ENCODE measurements at regions not wholly inside any gene's neighbourhood (a gene's known extent, or its start where the extent isn't known, plus 50 kb on each side); places are given as distances from the start of the nearest gene placed in this dataset.

- no peak overlapping the region for H3K4me3 ChIP-seq (ENCODE audit: low read depth, low read length)
- TF ChIP-seq CTCF (IDR thresholded peaks at IDR 0.05; ENCODE audit: insufficient read depth, low read length, poor library complexity, severe bottlenecking): no peak
- no peaks in the 10 kb centered on the region for H3K27me3 ChIP-seq (ENCODE audit: control insufficient read depth, insufficient read depth, low read length)
- no peaks in the 10 kb centered on the region for H3K36me3 ChIP-seq (ENCODE audit: control insufficient read depth, insufficient read depth, low read length)
- DNase-seq (ENCODE audit: low read depth): peak; percentile 37
Observed at GRCh38 chr7:113652501-113652900, 266.3 kb downstream of the PPP1R3A start.

GRCh38 chr7:113649556-113649955 is 269.3 kb downstream of the PPP1R3A start:
- Histone ChIP-seq H3K27me3 (ENCODE audit: control insufficient read depth, insufficient read depth, low read length) (no peaks in the 10 kb centered on the region), H3K4me3 (ENCODE audit: low read depth, low read length) (no peak overlapping the region), H3K36me3 (ENCODE audit: control insufficient read depth, insufficient read depth, low read length) (no peaks in the 10 kb centered on the region)
- no peak for DNase-seq (ENCODE audit: low read depth)
- TF ChIP-seq CTCF (IDR thresholded peaks at IDR 0.05; ENCODE audit: insufficient read depth, low read length, poor library complexity, severe bottlenecking): no peak

GRCh38 chr7:113639221-113639620 is 279.6 kb downstream of the PPP1R3A start:
- DNase-seq (ENCODE audit: low read depth): no peak
- H3K36me3 ChIP-seq (ENCODE audit: control insufficient read depth, insufficient read depth, low read length): no peaks in the 10 kb centered on the region
- H3K27me3 ChIP-seq (ENCODE audit: control insufficient read depth, insufficient read depth, low read length): no peaks in the 10 kb centered on the region
- no peak overlapping the region for H3K4me3 ChIP-seq (ENCODE audit: low read depth, low read length)
- no peak for TF ChIP-seq CTCF (IDR thresholded peaks at IDR 0.05; ENCODE audit: insufficient read depth, low read length, poor library complexity, severe bottlenecking)

- TF ChIP-seq CTCF (IDR thresholded peaks at IDR 0.05; ENCODE audit: insufficient read depth, low read length, poor library complexity, severe bottlenecking): no peak
- H3K27me3 ChIP-seq (ENCODE audit: control insufficient read depth, insufficient read depth, low read length): no peaks in the 10 kb centered on the region
- DNase-seq (ENCODE audit: low read depth): no peak
- no peaks in the 10 kb centered on the region for H3K36me3 ChIP-seq (ENCODE audit: control insufficient read depth, insufficient read depth, low read length)
- no peak overlapping the region for H3K4me3 ChIP-seq (ENCODE audit: low read depth, low read length)
Observed at GRCh38 chr7:113636727-113637421, 281.9 kb downstream of the PPP1R3A start.

GRCh38 chr7:113635492-113635891 is 283.3 kb downstream of the PPP1R3A start:
- H3K36me3 ChIP-seq (ENCODE audit: control insufficient read depth, insufficient read depth, low read length): no peaks in the 10 kb centered on the region
- H3K4me3 ChIP-seq (ENCODE audit: low read depth, low read length): no peak overlapping the region
- no peak for DNase-seq (ENCODE audit: low read depth)

More at GRCh38 chr7:113635492-113635891, 283.3 kb downstream of the PPP1R3A start:
- TF ChIP-seq CTCF (IDR thresholded peaks at IDR 0.05; ENCODE audit: insufficient read depth, low read length, poor library complexity, severe bottlenecking): no peak
- H3K27me3 ChIP-seq (ENCODE audit: control insufficient read depth, insufficient read depth, low read length): no peaks in the 10 kb centered on the region
